Upper lobe of left lung (tissue), 6 donors: ENCODE measurements at regions not wholly inside any gene's neighbourhood (a gene's known extent, or its start where the extent isn't known, plus 50 kb on each side); places are given as distances from the start of the nearest gene placed in this dataset.
"Not testable (repeated sequence)": the region's sequence is repeated elsewhere in the genome, so short reads cannot be mapped to it uniquely, and the experiment has no call there.

Experiments
- ATAC-seq, 2 donors: fragments of 200-7000 bp; cut with Tn5 transposase; one replicate each; pipeline ENCODE4 v1.9.1; 2022; ENCODE audit warnings: mild to moderate bottlenecking in 2 of 2, moderate library complexity in 2 of 2; ENCODE audit not compliant: low FRiP score in 2 of 2
- DNase-seq, 2 donors: peaks; one replicate each; pipeline ENCODE4 v3.0.0-alpha.2; 2019 to 2020
- H3K27ac ChIP-seq, 4 donors: fragments of 200-600 bp; sonication (generic); one replicate each; pipeline ENCODE4 v1.5.1; 2016 to 2019
- H3K27me3 ChIP-seq, 4 donors: fragments of 200-600 bp; sonication (generic); one replicate each; pipeline ENCODE4 v1.5.1; 2017 to 2019
- H3K36me3 ChIP-seq, 4 donors: fragments of 200-600 bp; sonication (generic); one replicate each; pipeline ENCODE4 v1.5.1; 2016 to 2019
- H3K4me1 ChIP-seq, 4 donors: fragments of 200-600 bp; sonication (generic); one replicate each; pipeline ENCODE4 v1.5.1; 2018 to 2019
- H3K4me3 ChIP-seq, 4 donors: fragments of 200-600 bp; sonication (generic); one replicate each; pipeline ENCODE4 v1.5.1; 2017 to 2019; ENCODE audit warnings: mild to moderate bottlenecking in 2 of 4, moderate library complexity in 1 of 4
- H3K9me3 ChIP-seq, 4 donors: fragments of 200-600 bp; sonication (generic); one replicate each; pipeline ENCODE4 v1.5.1; 2018 to 2019
- EP300 ChIP-seq, 4 donors: sonication (generic); formaldehyde crosslinking; IDR thresholded peaks; one replicate each; pipeline ENCODE4 v1.5.1; 2017; ENCODE audit warnings: antibody characterized with exemption in 4 of 4, control low read depth in 2 of 4
- POLR2A ChIP-seq, 4 donors: fragments of 450-650 bp; IDR thresholded peaks; one replicate each; pipeline ENCODE4 v1.5.1; 2016 to 2017; ENCODE audit warnings: antibody characterized with exemption in 4 of 4, mild to moderate bottlenecking in 2 of 4
- POLR2AphosphoS5 ChIP-seq, 2 donors: sonication (generic); formaldehyde crosslinking; IDR thresholded peaks; one replicate each; pipeline ENCODE4 v1.5.1; 2017; ENCODE audit warnings: antibody characterized with exemption in 2 of 2
- WGBS, 2 donors: methylation state at CpG; one replicate each; pipeline ENCODE4 v1.1.5; 2017 to 2018; 5-methylcytosine and 5-hydroxymethylcytosine counted together
- TF ChIP-seq, protein P1 (sequence below), 6 experiments: fragments of 450-650 bp in 4 of 6; fragments of 200-600 bp in 2 of 6; sonication (generic) in 2 of 6; IDR thresholded peaks; one replicate each; pipeline ENCODE4 v1.5.1; 2016 to 2019; ENCODE audit warnings: antibody characterized with exemption in 6 of 6
- donor health status: DM: no; HTN: no; CAD: no; lungs with moderate emphysema.
- donor health status: DM: no; HTN: yes; CAD: no; lungs with severe emphysema.

DNA sequence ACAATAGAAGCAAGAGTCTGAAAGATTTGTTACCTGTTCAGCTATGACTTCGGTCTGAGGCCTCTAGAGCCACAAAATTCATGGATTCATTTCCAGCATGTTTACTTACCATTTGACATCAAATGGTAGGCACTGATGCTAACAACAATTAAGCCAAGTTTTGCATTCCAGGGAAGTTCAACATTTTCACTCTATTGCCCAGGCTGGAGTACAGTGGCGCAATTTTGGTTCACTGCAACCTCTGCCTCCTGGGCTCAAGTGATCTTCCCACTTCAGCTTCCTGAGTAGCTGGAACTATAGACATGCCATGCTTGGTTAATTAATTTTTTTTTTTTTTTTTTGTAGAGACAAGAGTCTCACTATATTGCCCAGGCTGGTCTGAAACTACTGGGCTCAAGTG lies 114.1 kb upstream of the SGK1 start:
- H3K9me3 ChIP-seq = no peaks in the 10 kb centered on the region
- H3K4me1 ChIP-seq = peaks cover 9 to 14% (median 10%) of the 10 kb centered on the region in 4 donors
- H3K27ac ChIP-seq = no peak overlapping the region
- no peaks in the 10 kb centered on the region for H3K36me3 ChIP-seq
- peak in 1 of 2 donors; percentile 46 for DNase-seq
- no peaks in the 10 kb centered on the region for H3K27me3 ChIP-seq
- H3K4me3 ChIP-seq = no peak overlapping the region
- TF ChIP-seq, protein P1, sequence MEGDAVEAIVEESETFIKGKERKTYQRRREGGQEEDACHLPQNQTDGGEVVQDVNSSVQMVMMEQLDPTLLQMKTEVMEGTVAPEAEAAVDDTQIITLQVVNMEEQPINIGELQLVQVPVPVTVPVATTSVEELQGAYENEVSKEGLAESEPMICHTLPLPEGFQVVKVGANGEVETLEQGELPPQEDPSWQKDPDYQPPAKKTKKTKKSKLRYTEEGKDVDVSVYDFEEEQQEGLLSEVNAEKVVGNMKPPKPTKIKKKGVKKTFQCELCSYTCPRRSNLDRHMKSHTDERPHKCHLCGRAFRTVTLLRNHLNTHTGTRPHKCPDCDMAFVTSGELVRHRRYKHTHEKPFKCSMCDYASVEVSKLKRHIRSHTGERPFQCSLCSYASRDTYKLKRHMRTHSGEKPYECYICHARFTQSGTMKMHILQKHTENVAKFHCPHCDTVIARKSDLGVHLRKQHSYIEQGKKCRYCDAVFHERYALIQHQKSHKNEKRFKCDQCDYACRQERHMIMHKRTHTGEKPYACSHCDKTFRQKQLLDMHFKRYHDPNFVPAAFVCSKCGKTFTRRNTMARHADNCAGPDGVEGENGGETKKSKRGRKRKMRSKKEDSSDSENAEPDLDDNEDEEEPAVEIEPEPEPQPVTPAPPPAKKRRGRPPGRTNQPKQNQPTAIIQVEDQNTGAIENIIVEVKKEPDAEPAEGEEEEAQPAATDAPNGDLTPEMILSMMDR (IDR thresholded peaks at IDR 0.05) = no peak
- TF ChIP-seq POLR2AphosphoS5 (IDR thresholded peaks at IDR 0.05) (no peak), EP300 (IDR thresholded peaks at IDR 0.05) (no peak), POLR2A (IDR thresholded peaks at IDR 0.05) (no peak)
- 47 to 75% methylated on average over 2 of the region's 2 CpGs for WGBS, 2 donors
- ATAC-seq = no peak

DNA sequence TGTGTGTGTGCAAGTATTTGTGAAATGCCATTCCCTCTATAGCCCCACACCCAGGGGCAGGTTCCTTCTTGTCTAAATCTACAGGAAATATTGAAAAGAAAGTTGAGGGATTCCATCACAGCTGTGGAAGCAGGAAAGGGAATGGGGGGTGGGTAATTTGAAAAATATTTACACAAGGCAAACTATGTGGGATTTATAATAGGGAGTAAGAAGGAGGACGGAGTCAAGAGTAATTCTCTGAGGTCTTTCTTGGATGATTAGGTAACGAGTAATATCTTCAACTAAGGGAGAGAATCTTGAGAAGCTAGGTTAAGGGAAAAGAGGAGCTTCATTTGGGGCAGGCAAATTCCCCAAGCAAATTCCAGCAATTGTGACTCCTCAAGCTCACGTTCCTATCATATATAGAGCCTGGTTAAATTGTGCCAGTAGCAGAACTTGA lies 113.5 kb upstream of the SGK1 start:
- Histone ChIP-seq H3K27me3 (no peaks in the 10 kb centered on the region), H3K4me3 (no peak overlapping the region), H3K27ac (no peak overlapping the region), H3K4me1 (peaks cover 3 to 8% (median 6%) of the 10 kb centered on the region in 4 donors), H3K9me3 (no peaks in the 10 kb centered on the region), H3K36me3 (no peaks in the 10 kb centered on the region)
- DNase-seq (no peak), ATAC-seq (no peak)
- no peak for TF ChIP-seq POLR2AphosphoS5 (IDR thresholded peaks at IDR 0.05)
- TF ChIP-seq, protein P1 (IDR thresholded peaks at IDR 0.05) = no peak
- TF ChIP-seq POLR2A (IDR thresholded peaks at IDR 0.05) = no peak
- no peak for TF ChIP-seq EP300 (IDR thresholded peaks at IDR 0.05)
- 94% methylated on average over 3 of the region's 3 CpGs for WGBS, 2 donors

DNA sequence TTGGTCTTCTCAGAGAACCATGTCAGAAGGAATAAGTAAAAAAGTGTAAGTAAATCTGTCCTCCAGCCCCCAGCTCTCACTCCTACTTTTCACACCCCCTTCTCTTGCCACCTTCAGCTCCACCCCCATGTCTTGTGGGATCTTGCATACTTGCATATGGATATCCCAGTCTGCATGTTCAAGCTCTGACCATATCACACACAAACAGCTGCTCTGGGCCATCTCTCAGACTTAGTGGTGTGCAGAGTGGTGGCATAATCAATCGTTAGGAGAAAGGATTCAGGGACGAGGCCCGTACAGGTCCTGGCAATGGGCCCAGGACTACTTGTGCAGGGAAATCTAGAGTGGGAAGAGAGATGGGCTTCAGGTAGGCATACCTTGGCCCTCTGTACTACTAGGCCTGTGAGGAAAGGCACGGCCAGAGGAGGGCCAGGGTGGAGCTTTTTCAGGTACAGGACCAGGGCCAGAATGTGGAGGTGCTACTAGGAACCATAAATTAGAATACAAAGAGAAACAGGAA lies 112.0 kb upstream of the SGK1 start:
- WGBS, 2 donors = 61 to 76% methylated on average over 4 of the region's 4 CpGs
- ATAC-seq = no peak

DNA sequence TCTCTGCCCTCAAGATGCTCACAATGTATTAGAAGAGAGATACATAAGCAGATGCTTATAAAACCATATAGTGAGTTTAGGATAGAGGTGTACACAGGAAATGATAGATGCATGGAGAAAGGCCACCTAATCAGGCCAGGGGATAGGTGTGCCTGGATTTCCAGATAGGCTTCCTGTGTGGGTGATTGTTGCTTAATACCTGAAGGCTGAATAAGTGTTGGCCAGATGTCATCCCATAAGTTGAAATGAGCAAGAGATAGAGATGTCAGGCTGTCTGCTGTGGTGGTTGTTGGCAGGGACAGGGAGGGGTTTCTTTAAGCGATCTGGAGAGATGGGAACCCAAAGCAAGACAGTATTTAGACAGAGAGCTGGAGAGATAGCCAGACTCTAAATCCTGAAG lies 109.8 kb upstream of the SGK1 start:
- no peak overlapping the region for H3K4me3 ChIP-seq
- DNase-seq (no peak), ATAC-seq (no peak)
- H3K9me3 ChIP-seq = no peaks in the 10 kb centered on the region
- H3K27ac ChIP-seq = no peak overlapping the region
- no peaks in the 10 kb centered on the region for H3K36me3 ChIP-seq
- TF ChIP-seq EP300 (IDR thresholded peaks at IDR 0.05) = no peak
- TF ChIP-seq POLR2A (IDR thresholded peaks at IDR 0.05) = no peak
- no peak for TF ChIP-seq POLR2AphosphoS5 (IDR thresholded peaks at IDR 0.05)
- TF ChIP-seq, protein P1 (IDR thresholded peaks at IDR 0.05) = no peak
- no peaks in the 10 kb centered on the region for H3K27me3 ChIP-seq
- peaks cover 0 to 3% (median 0%) of the 10 kb centered on the region in 4 donors for H3K4me1 ChIP-seq
- WGBS, 2 donors = 81 to 95% methylated on average over 1 of the region's 1 CpG

More for the DNA sequence above, 112.0 kb upstream of the SGK1 start:
- Histone ChIP-seq H3K27me3 (no peaks in the 10 kb centered on the region), H3K36me3 (no peaks in the 10 kb centered on the region), H3K4me1 (no peaks in the 10 kb centered on the region), H3K9me3 (no peaks in the 10 kb centered on the region), H3K4me3 (no peak overlapping the region), H3K27ac (no peak overlapping the region)
- DNase-seq = no peak
- TF ChIP-seq, protein P1 (IDR thresholded peaks at IDR 0.05) = no peak
- TF ChIP-seq POLR2AphosphoS5 (IDR thresholded peaks at IDR 0.05) = no peak
- TF ChIP-seq EP300 (IDR thresholded peaks at IDR 0.05) = no peak
- TF ChIP-seq POLR2A (IDR thresholded peaks at IDR 0.05) = no peak

DNA sequence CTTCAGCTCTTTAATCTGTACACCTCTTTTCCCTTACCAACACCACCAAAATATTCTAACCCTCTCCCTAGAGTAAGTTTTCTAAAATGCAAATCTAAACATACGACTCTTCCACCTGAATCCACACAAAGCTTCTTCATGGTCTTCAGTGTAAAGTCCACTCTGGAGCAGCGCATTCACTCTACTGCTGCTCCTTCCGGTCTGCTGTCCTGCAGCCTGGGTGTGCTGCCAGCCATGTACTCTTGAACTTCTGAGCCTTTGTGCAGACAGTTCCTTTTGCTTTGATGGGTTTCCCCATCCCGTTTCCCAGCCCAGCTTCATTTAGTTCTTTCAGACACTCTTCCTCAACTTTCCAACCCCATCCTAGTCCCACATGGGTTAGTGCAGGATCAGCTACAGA lies 108.7 kb upstream of the SGK1 start:
- WGBS, 2 donors = 87 to 90% methylated on average over 4 of the region's 4 CpGs
- TF ChIP-seq POLR2A (IDR thresholded peaks at IDR 0.05) = no peak

DNA sequence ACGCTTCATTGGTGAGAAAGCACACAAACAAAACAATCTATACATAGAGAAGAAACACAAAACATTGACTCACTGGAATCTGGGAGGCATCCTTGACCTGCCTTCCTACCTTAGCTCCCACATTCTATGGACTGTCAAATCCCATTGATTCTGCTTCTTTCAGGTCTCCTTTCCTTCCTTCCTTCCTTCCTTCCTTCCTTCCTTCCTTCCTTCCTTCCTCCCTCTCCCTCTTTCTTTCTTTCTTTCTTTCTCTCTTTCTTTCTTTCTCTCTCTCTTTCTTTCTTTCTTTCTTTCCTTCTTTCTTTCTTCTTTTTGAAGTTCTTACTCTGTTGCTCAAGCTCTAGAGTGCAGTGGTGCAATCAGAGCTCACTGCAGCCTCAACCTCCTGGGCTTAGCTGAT lies 108.0 kb upstream of the SGK1 start:
- not testable (repeated sequence) for H3K27ac ChIP-seq, H3K4me1 ChIP-seq, DNase-seq, H3K27me3 ChIP-seq, H3K4me3 ChIP-seq, H3K36me3 ChIP-seq, H3K9me3 ChIP-seq, ATAC-seq
- 95 to 100% methylated on average over 1 of the region's 1 CpG for WGBS, 2 donors

More for the DNA sequence above, 108.7 kb upstream of the SGK1 start:
- no peak overlapping the region for H3K27ac ChIP-seq
- DNase-seq (no peak), ATAC-seq (no peak)
- H3K9me3 ChIP-seq = no peaks in the 10 kb centered on the region
- H3K4me1 ChIP-seq = peaks cover 0 to 3% (median 0%) of the 10 kb centered on the region in 4 donors
- H3K4me3 ChIP-seq = no peak overlapping the region
- no peaks in the 10 kb centered on the region for H3K27me3 ChIP-seq
- no peaks in the 10 kb centered on the region for H3K36me3 ChIP-seq
